ENCODE measurements at regions not wholly inside any gene's neighbourhood (a gene's known extent, or its start where the extent isn't known, plus 50 kb on each side); places are given as distances from the start of the nearest gene placed in this dataset.

DNA sequence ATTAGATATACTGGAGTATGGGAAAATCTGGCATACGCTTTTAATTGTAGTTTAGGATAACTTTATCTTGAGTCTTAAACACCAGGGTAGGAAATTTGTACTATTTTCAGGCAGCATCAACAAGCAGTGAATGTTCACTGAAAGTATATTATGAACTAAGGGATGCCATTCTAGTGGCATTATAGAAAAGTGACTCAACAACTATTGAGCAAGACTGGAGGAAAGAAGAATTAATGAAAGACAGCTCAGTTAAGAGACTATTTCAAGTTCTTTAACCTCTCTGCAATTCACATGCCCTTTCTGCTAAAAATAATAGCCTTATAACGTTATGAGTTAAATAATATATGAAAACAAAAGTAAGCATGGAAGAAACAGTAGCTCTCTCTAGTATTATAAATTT, 343.1 kb downstream of the FSCB start (continued):
- TF ChIP-seq CSRNP2 (CRISPR knock-in tag; conservative IDR thresholded peaks at IDR 0.05; ENCODE audit: low read depth) (no peak), ZFP91 (CRISPR knock-in tag; IDR thresholded peaks at IDR 0.05; ENCODE audit: borderline replicate concordance) (no peak)

- Histone ChIP-seq H3K4me3 (replicated peaks in 1 of 3; ENCODE audit: insufficient read depth in 1 of 3, low read depth in 2 of 3, low read length in 3 of 3) (no peak overlapping the region), H3K36me3 (replicated peaks in 1 of 2; ENCODE audit: control insufficient read depth in 1 of 2, insufficient read depth in 2 of 2, low read length in 2 of 2) (no peaks in the 10 kb centered on the region), H3K9ac (ENCODE audit: insufficient read depth, low read depth, low read length) (no peak overlapping the region), H3K27ac (ENCODE audit: extremely low read length, insufficient read depth, low read length) (no peak overlapping the region), H3K27me3 (ENCODE audit: control insufficient read depth in 1 of 2, insufficient read depth in 2 of 2, low read length in 2 of 2) (no peaks in the 10 kb centered on the region), H3K4me1 (ENCODE audit: insufficient read depth, low read length) (peaks cover 10% of the 10 kb centered on the region), H3K4me2 (ENCODE audit: low read depth, low read length) (peak overlapping the region; percentile 9; the same call in 1 of the 2 replicates), H3K79me2 (ENCODE audit: insufficient read depth, low read length) (no peaks in the 10 kb centered on the region), H4K20me1 (ENCODE audit: insufficient read depth, low read length) (no peaks in the 10 kb centered on the region), H2AFZ (ENCODE audit: low read length) (peak overlapping the region; percentile 15), H3K9me3 (ENCODE audit: low read length) (no peaks in the 10 kb centered on the region)
- ChIA-PET CTCF (ENCODE audit: low intra/inter-chr PET ratio, low total read pairs) (no interaction called here), POLR2A (no interaction called here)
- in situ Hi-C loops (cut with HindIII; ENCODE audit: extremely low pct_ligation_motif_present, low pct_unique_long_range_greater_than_20kb), result no loop called here
- intact Hi-C loops (cut with micrococcal nuclease; ENCODE audit: unreplicated experiment), result loop anchor here (5.0 kb wide), 1 partner anchor 695 kb away; no protein-coding TSS in a partner anchor
- FAIRE-seq (no peak), DNase-seq (ENCODE audit: low spot score) (peak; percentile 33), ATAC-seq (peak; percentile 65)
- no TSS peak for BruUV-seq (replicated peaks)
- WGBS (ENCODE audit: low lambda C conversion rate), result 0% methylated on average over 3 of the region's 5 CpGs
- TF ChIP-seq ZFP91 (CRISPR knock-in tag; IDR thresholded peaks at IDR 0.05; ENCODE audit: borderline replicate concordance) (no peak), NFE2L2 (IDR thresholded peaks at IDR 0.05; ENCODE audit: low read length) (peak; percentile 94), LCORL (IDR thresholded peaks at IDR 0.05) (0 out of 2 replicates have a peak, but pooled peaks have one; percentile 21), LCORL (CRISPR knock-in tag; IDR thresholded peaks at IDR 0.05) (no peak), ZFX (CRISPR knock-in tag; IDR thresholded peaks at IDR 0.05; ENCODE audit: low read depth) (peak; percentile 26; the same call in 1 of the 2 replicates), MAFK (conservative IDR thresholded peaks at IDR 0.05 in 1 of 2, IDR thresholded peaks at IDR 0.05 in 1 of 2; ENCODE audit: low read length in 2 of 2) (peak in 1 of 2 experiments; percentile 30; a peak in 1 of 4 replicates), GTF2F1 (IDR thresholded peaks at IDR 0.05; ENCODE audit: low read length) (no peak), NFE2 (CRISPR knock-in tag; IDR thresholded peaks at IDR 0.05) (peak; percentile 95), MTF1 (CRISPR knock-in tag; IDR thresholded peaks at IDR 0.05) (no peak), HOMEZ (CRISPR knock-in tag; IDR thresholded peaks at IDR 0.05; ENCODE audit: low read depth) (peak; percentile 82; the same call in 1 of the 2 replicates), FOXP1 (IDR thresholded peaks at IDR 0.05) (no peak), FOXP1 (CRISPR knock-in tag; IDR thresholded peaks at IDR 0.05) (peak; percentile 41; the same call in 1 of the 2 replicates), EP300 (IDR thresholded peaks at IDR 0.05; ENCODE audit: low read depth in 2 of 2, low read length in 2 of 2) (no peak), EP300 (CRISPR knock-in tag; IDR thresholded peaks at IDR 0.05; ENCODE audit: borderline replicate concordance) (peak; percentile 16; the same call in 1 of the 2 replicates)
- TF ChIP-seq, protein P1, sequence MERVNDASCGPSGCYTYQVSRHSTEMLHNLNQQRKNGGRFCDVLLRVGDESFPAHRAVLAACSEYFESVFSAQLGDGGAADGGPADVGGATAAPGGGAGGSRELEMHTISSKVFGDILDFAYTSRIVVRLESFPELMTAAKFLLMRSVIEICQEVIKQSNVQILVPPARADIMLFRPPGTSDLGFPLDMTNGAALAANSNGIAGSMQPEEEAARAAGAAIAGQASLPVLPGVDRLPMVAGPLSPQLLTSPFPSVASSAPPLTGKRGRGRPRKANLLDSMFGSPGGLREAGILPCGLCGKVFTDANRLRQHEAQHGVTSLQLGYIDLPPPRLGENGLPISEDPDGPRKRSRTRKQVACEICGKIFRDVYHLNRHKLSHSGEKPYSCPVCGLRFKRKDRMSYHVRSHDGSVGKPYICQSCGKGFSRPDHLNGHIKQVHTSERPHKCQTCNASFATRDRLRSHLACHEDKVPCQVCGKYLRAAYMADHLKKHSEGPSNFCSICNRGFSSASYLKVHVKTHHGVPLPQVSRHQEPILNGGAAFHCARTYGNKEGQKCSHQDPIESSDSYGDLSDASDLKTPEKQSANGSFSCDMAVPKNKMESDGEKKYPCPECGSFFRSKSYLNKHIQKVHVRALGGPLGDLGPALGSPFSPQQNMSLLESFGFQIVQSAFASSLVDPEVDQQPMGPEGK (CRISPR knock-in tag; IDR thresholded peaks at IDR 0.05), result no peak
These were observed 344.9 kb downstream of the FSCB start for GRCh38 chr14:44162197-44162596.
